ENCODE measurements at regions not wholly inside any gene's neighbourhood (a gene's known extent, or its start where the extent isn't known, plus 50 kb on each side); places are given as distances from the start of the nearest gene placed in this dataset.

GRCh38 chr12:126681676-126682075 lies 1585.3 kb upstream of the TMEM132C start:
- BruUV-seq (replicated peaks) = no TSS peak
- H3K79me2 ChIP-seq (ENCODE audit: insufficient read depth, low read depth, low read length) = no peaks in the 10 kb centered on the region
- ChIA-PET POLR2A (no interaction called here), CTCF (ENCODE audit: unreplicated experiment) (no interaction called here)
- H3K4me1 ChIP-seq (ENCODE audit: insufficient read depth, low read length, poor library complexity, severe bottlenecking) = no peaks in the 10 kb centered on the region
- H2AFZ ChIP-seq (ENCODE audit: low read length) = no peak overlapping the region
- no peaks in the 10 kb centered on the region for H3K9me2 ChIP-seq (ENCODE audit: insufficient read depth, low read length)
- TF ChIP-seq EZH2phosphoT487 (IDR thresholded peaks at IDR 0.05; ENCODE audit: borderline replicate concordance, low read depth, low read length) (no peak), CTCF (conservative IDR thresholded peaks at IDR 0.05; ENCODE audit: low read length) (no peak)
- H3K36me3 ChIP-seq (ENCODE audit: insufficient read depth, low read length) = no peaks in the 10 kb centered on the region
- no peak overlapping the region for H3K4me3 ChIP-seq (ENCODE audit: low read depth, low read length, poor library complexity, severe bottlenecking)
- DNase-seq (ENCODE audit: low spot score) = no peak
- no peak overlapping the region for H3K27ac ChIP-seq (ENCODE audit: low read depth, low read length, poor library complexity, severe bottlenecking)
- no peaks in the 10 kb centered on the region for H3K9me3 ChIP-seq (ENCODE audit: low read length)
- H3K4me2 ChIP-seq (ENCODE audit: low read length) = no peak overlapping the region
- H4K20me1 ChIP-seq (ENCODE audit: insufficient read depth, low read length) = no peaks in the 10 kb centered on the region
- intact Hi-C loops (cut with micrococcal nuclease; ENCODE audit: unreplicated experiment) = no loop called here

DNA sequence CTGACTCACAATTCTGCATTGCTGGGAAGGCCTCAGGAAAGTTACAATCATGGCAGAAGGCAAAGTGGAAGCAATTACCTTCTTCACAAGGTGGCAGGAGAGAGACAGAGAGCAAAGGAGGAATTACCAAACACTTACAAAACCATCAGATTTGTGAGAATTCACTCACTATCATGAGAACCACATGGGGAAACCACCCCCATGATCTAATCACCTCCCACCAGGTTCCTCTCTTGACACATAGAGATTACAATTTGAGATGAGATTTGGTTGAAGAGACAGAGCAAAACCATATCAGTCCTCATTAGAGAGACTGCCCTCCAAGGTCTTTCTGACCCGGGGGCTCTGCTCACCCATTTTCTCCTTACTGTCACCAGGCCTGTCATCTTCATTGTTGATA lies 1582.3 kb upstream of the TMEM132C start:
- ChIA-PET POLR2A (no interaction called here), CTCF (ENCODE audit: unreplicated experiment) (no interaction called here)
- Histone ChIP-seq H3K4me3 (ENCODE audit: low read depth, low read length, poor library complexity, severe bottlenecking) (no peak overlapping the region), H3K79me2 (ENCODE audit: insufficient read depth, low read depth, low read length) (no peaks in the 10 kb centered on the region), H3K4me1 (ENCODE audit: insufficient read depth, low read length, poor library complexity, severe bottlenecking) (no peaks in the 10 kb centered on the region), H4K20me1 (ENCODE audit: insufficient read depth, low read length) (no peaks in the 10 kb centered on the region), H3K9me3 (ENCODE audit: low read length) (no peaks in the 10 kb centered on the region), H3K36me3 (ENCODE audit: insufficient read depth, low read length) (no peaks in the 10 kb centered on the region), H3K4me2 (ENCODE audit: low read length) (no peak overlapping the region), H3K27ac (ENCODE audit: low read depth, low read length, poor library complexity, severe bottlenecking) (no peak overlapping the region), H3K9me2 (ENCODE audit: insufficient read depth, low read length) (no peaks in the 10 kb centered on the region), H2AFZ (ENCODE audit: low read length) (no peak overlapping the region)
- intact Hi-C loops (cut with micrococcal nuclease; ENCODE audit: unreplicated experiment) = no loop called here
- BruUV-seq (replicated peaks) = no TSS peak
- TF ChIP-seq EZH2phosphoT487 (IDR thresholded peaks at IDR 0.05; ENCODE audit: borderline replicate concordance, low read depth, low read length) (no peak), CTCF (conservative IDR thresholded peaks at IDR 0.05; ENCODE audit: low read length) (no peak)
- DNase-seq (ENCODE audit: low spot score) = no peak

GRCh38 chr12:126685636-126686035 lies 1581.3 kb upstream of the TMEM132C start:
- no peak overlapping the region for H3K4me3 ChIP-seq (ENCODE audit: low read depth, low read length, poor library complexity, severe bottlenecking)
- intact Hi-C loops (cut with micrococcal nuclease; ENCODE audit: unreplicated experiment) = no loop called here
- POLR2A ChIA-PET = no interaction called here
- H4K20me1 ChIP-seq (ENCODE audit: insufficient read depth, low read length) = no peaks in the 10 kb centered on the region
- no peaks in the 10 kb centered on the region for H3K9me2 ChIP-seq (ENCODE audit: insufficient read depth, low read length)
- no peak for TF ChIP-seq CTCF (conservative IDR thresholded peaks at IDR 0.05; ENCODE audit: low read length)
- no peak for TF ChIP-seq EZH2phosphoT487 (IDR thresholded peaks at IDR 0.05; ENCODE audit: borderline replicate concordance, low read depth, low read length)
- no TSS peak for BruUV-seq (replicated peaks)
- H3K36me3 ChIP-seq (ENCODE audit: insufficient read depth, low read length) = no peaks in the 10 kb centered on the region
- no peak overlapping the region for H3K4me2 ChIP-seq (ENCODE audit: low read length)
- H2AFZ ChIP-seq (ENCODE audit: low read length) = no peak overlapping the region
- no peaks in the 10 kb centered on the region for H3K79me2 ChIP-seq (ENCODE audit: insufficient read depth, low read depth, low read length)
- DNase-seq (ENCODE audit: low spot score) = no peak
- no peaks in the 10 kb centered on the region for H3K4me1 ChIP-seq (ENCODE audit: insufficient read depth, low read length, poor library complexity, severe bottlenecking)
- no peaks in the 10 kb centered on the region for H3K9me3 ChIP-seq (ENCODE audit: low read length)
- CTCF ChIA-PET (ENCODE audit: unreplicated experiment) = no interaction called here
- H3K27ac ChIP-seq (ENCODE audit: low read depth, low read length, poor library complexity, severe bottlenecking) = no peak overlapping the region
